Skeletal muscle cell (primary cell): ENCODE measurements at regions not wholly inside any gene's neighbourhood (a gene's known extent, or its start where the extent isn't known, plus 50 kb on each side); places are given as distances from the start of the nearest gene placed in this dataset.
A peak's percentile ranks its signal among the peaks of the same experiment; 100 is the strongest.
"Not testable (repeated sequence)": the region's sequence is repeated elsewhere in the genome, so short reads cannot be mapped to it uniquely, and the experiment has no call there.

Source experiments
- DNase-seq: peaks from one replicate; pipeline ENCODE4 v3.0.0-alpha.2; 2010; ENCODE audit warnings: low read depth
- H3K4me3 ChIP-seq: 2 replicates; pipeline ENCODE4 v1.5.1; 2011; ENCODE audit warnings: low read depth, mild to moderate bottlenecking, control low read depth, low read length, moderate library complexity

DNA sequence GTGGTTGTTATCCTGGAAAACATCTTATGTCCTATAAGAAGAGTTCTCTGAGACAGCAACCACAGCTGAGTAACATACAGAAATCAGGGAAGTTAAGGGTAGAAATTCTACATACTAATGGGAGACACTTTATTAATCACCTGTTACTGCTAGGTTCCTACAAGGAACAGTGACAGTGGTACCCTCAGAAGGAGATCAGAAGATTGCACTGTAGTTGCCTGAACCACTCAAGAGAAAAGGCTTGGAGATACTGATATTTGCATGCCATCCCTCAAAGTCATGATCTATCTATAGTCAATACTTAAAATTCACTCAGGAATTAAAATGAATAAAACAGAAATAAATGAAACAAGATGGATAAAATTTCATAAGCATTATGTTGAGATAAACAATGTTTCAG is 136.0 kb downstream of the LMLN start:
- no peak overlapping the region for H3K4me3 ChIP-seq
- no peak for DNase-seq

DNA sequence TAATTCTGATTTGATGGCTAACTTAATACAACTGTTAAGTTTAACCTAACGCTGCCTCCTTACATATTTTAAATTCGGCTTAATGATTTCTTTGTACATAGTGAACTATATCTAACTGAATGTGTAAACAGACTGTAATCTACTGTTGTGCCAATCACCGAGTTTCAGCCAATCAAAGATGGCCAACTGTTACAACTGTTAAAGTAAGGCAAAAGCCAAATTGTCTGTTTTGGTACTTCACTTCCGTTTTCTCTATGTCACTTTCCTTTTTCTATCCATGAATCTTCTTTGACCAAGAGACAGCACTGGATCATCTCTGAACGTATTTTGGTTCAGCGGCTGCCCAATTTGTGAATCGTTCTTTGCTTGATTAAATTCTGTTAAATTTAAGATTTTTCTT is 137.0 kb downstream of the LMLN start:
- DNase-seq: no peak
- no peak overlapping the region for H3K4me3 ChIP-seq

DNA sequence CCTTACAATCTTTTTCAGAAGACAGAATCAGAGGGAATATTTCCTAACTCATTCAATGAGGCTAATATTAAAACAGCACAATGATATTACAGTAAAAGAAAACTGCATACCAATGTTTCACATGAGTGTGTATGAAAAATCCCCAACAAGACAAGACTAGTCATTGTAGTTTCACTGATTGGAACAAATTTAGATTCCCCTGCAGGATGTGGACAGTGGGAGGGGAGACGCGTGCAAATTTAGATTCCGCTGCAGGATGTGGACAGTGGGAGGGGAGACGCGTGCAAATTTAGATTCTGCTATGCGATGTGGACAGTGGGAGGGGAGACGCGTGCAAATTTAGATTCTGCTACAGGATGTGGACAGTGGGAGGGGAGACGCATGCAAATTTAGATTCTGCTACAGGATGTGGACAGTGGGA is 138.7 kb downstream of the LMLN start:
- H3K4me3 ChIP-seq, DNase-seq: not testable (repeated sequence)

DNA sequence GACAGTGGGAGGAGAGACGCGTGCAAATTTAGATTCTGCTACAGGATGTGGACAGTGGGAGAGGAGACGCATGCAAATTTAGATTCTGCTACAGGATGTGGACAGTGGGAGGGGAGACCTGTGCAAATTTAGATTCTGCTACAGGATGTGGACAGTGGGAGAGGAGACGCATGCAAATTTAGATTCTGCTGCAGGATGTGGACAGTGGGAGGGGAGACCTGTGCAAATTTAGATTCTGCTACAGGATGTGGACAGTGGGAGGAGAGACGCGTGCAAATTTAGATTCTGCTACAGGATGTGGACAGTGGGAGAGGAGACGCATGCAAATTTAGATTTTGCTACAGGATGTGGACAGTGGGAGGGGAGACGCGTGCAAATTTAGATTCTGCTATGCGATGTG is 143.1 kb downstream of the LMLN start:
- not testable (repeated sequence) for DNase-seq, H3K4me3 ChIP-seq

DNA sequence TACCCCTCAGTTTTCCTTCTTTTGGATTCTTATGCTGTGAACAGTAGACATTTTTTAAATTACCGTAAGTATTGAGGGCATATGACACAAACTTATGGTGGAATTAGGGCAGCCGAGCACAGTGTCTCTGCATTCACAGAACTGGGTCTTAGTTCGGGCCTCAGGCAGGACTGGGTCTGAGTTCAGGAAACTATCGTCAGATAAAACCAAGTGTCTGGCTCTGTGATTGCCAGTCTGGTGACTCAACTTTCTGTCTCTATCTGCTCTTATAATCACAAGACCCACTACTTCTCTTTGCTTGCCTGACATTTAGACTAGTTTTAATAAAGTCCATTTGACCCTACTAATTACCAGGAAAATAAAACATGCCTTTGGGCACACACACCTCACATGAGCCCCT is 146.2 kb downstream of the LMLN start:
- DNase-seq: no peak

DNA sequence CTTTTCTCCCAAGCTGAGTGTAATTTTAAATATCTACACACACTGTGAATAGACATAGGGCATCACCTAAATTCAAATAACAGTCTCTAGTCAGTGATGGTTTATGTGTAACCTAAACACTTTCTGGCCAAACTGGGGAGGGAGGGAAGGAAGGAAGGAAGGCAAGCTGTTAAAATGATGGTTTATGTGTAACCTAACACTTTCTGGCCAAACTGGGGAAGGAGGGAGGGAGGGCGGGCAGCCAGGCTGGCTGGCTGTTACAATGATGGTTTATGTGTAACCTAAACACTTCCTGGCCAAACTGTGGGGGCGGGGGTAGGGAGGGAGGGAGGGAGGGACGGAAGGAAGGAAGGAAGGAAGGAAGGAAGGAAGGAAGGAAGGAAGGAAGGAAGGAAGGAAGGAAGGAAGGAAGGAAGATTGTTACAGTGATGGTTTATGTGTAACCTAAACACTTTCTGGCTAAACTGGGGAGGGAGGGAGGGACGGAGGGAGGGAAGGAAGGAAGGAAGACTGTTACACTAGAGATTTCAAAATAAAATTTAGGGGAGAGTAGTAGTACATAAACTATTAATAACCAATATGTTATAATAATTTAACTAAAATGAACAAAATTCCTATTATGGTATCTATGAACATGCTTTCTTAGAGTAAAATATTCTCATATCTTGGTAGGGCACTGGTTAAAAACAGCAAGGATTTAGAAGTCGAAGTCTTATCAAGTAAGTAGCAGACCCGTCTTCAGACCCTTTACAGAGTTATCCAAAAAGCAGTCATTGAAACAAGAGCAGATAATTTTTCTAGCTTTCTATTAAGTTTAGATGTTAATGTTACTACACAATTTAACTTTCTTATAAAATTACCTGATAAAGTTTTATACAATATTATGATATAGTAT is 148.1 kb downstream of the LMLN start:
- DNase-seq: no peak
- no peak overlapping the region for H3K4me3 ChIP-seq

More for the DNA sequence above, 146.2 kb downstream of the LMLN start:
- H3K4me3 ChIP-seq: no peak overlapping the region

DNA sequence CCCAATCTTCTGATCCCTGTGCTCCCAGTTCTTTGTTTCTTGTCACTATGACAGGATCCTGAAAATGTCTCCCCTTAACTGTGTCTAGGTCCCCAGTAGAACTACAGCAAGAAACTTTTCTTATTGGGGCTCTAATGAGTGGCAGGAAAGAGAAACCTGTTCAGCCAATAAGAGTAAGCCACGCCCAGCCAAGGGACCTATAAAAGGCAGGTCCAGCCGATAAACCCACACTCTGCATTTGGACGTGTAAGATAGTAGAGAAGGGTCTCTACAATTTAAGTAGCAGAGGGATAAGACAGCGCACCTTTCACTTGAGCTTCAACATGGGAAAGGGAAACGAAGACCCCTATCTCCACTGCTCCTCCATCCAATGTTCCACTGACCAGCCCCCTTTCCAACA is 149.9 kb downstream of the LMLN start:
- DNase-seq: no peak
- no peak overlapping the region for H3K4me3 ChIP-seq

DNA sequence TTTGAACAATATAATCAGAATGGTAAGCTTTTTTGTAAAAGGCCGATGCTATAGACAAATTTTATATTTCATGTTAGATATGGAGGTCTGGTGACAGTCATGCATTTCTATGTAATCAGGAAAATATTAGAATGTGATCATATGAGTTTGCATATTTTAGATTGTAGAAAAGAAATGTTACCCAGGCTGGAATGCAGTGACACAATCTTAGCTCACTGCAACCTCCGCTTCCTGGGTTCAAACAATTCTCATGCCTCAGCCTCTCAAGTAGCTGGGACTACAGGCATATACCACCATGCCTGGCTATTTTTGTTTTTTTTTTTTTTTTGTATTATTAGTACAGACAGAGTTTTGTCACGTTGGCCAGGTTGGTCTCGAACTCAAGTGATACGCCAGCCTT is 152.0 kb downstream of the LMLN start:
- DNase-seq: no peak
- no peak overlapping the region for H3K4me3 ChIP-seq

DNA sequence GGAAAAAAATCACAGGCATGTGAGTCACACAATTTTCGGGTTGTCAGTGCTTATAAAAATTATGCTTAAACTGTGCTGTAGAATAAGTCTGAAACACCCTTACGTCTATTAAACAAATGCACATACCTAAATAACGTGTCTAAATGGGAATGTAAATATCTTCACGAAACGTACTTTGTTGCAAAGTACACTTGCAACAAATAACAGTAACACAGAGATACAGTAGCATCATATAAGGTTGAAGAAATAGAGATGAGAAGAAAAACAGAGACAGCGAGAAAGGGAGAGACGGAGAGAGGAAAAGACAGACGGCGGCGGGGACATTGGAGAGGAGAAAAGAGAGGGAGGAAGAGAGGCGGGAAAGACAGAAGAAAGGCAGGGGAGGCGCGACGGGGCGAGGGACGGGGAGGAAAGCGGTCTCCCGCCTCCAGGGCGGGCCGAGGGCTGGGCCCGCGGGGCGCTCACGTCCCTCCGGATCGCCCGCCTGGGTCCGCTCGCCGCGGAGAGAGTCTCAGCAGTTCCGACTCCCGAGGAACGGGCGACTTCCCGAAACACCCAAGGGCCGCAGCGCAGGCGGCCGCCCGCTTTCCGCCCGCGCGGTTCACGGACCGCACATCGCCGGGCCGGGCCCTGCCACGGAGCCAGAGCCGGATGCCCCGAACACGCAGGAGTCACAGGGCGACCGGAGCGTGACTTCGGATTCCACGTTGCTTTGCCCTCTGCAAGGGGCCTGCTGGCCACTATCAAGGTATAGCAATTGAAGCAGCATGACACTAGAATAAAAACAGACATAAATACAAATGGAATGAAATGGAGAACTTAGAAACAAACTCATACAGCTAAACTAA is 153.4 kb downstream of the LMLN start:
- peak overlapping the region; percentile 27 for H3K4me3 ChIP-seq

DNA sequence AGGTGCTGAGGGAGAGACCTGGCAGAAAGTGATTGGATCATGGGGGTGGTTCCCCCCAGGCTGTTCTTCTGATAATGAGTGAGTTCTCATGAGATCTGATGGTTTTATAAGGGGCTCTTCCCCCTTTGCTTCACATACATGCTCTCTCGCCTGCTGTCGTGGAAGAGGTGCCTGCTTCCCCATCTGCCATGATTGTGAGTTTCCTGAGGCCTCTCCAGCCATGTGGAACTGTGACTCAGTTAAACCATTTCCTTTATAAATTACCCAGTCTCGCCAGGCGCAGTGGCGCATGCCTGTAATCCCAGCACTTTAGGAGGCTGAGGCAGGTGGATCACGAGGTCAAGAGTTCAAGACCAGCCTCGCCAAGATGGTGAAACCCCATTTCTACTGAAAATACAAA is 154.5 kb downstream of the LMLN start:
- H3K4me3 ChIP-seq, DNase-seq: not testable (repeated sequence)

More for the DNA sequence above, 153.4 kb downstream of the LMLN start:
- DNase-seq: no peak

DNA sequence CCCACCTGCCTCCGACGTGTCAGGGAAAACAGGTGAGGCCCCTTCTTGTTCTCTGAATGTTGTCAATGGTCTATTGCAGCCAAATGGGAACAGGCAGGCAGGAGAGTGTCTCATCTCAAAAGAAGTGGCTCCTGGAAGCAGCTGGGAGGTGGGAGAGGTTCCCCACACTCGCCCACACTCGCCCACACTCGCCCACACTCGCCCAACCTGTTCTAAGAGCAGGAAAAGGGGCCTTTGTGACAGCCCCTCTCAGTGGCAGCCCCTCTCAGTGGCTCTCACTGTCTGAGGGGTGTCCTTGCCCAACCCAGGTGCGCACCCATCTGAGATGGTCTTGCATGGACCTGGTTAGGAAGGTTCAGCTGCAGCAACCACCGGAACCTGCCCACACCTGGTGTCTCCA is 162.2 kb downstream of the LMLN start:
- DNase-seq: not testable (repeated sequence)

DNA sequence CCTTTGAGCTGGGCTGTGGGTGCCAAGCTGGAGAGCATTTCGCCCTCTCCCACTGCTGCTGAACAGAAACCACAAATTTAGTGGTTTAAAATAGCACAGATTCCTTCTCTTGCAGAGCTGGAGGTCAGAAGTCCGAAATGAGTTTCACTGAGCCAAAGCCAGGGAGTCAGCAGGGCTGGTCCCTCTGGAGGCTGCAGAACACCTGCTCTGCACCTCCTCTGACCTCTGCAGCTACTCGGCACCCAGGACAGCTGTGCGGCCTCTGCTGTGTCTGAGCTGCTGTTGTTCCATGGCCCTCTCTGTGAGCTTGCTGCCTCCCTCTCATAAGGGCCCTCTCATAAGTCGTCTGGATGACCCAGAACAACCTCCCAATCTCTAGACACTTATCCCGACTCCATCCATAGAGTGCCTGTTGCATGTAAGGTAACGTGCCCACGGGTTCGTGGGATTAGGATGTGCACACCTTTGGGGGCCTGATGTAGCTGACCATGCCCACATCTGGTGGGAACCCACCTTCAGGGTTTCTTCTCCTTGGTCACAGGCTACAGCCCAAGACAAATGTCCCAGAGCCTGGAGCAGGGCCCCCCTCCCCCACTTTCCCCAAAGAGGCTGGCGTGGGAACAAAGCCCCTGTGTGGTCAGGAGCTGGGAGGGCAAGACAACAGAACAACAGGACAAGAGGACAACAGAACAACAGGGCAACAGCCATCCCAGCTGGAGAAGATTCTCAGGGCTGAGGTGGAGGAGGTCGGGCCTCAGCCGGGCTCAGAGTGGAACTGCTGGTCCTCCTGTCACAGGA is 177.2 kb downstream of the LMLN start:
- not testable (repeated sequence) for H3K4me3 ChIP-seq, DNase-seq

More for the DNA sequence above, 162.2 kb downstream of the LMLN start:
- not testable (repeated sequence) for H3K4me3 ChIP-seq

DNA sequence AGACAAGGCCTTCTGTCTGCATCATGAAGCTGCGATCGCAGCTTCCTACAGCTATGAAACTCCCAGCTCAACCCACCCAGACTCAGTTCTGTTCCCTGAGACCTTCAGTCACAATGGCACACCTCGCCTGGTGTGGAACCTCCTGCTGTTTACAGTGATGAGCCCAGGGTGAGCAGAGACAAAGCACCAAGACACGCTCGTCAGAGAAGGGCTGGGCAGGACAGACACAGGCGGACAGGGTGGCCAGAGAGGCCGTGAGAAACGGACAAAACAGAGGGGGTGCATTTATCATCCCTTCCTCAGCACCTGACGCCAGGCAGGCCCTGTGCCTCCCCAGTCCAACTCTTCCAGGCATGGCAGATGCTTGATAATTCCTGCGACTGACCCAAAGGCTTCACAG is 178.2 kb downstream of the LMLN start:
- not testable (repeated sequence) for H3K4me3 ChIP-seq, DNase-seq

DNA sequence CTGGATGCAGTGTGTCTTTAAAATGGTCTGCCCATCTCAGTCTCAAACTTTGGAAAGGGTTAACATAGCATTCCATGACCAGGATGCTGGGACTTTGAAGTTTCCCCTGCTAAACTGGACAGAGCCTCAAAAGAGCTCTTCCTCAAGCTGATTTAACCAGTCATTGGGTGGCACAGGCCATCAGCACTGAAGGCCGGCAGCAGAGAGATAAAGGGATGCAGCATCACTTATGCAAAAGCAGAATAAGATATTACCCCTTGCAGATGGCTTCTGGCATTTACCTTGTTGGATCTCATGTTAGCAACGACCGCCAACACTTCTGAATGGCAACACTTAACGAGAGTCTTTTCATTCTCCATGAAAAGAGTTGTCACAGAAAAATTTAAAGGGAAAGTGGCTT is 179.0 kb downstream of the LMLN start:
- not testable (repeated sequence) for DNase-seq, H3K4me3 ChIP-seq

DNA sequence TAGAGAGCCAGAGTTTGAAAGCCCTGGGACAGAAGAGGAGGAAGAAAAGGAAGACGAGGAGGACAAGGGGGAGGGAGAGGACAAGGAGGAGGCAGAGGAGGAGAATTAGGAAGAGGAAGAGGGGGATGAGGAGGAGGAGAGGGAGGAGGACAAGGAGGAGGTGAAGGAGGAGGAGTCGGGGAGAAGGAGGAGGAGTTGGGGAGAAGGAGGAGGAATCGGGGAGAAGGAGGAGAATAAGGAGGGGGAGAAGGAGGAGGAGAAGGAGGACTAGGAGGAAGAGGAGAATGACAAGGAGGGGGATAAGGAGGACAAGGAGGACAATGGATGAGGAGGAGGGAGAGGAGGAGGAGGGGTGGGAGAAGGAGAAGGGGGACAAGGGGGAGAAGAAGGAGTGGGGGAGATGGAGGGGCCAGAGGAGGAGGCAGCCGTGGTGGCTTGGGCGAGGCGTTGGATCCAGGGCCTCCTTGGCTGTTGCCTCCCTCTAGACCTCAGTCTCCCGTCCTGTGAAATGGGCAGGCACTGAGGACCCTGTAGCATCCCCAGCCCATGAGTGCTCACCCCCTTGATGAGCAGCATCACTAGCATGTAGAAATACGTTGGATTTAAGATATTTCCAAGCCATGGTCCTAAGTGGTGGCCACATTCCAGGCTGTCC is 179.6 kb downstream of the LMLN start:
- not testable (repeated sequence) for DNase-seq, H3K4me3 ChIP-seq

DNA sequence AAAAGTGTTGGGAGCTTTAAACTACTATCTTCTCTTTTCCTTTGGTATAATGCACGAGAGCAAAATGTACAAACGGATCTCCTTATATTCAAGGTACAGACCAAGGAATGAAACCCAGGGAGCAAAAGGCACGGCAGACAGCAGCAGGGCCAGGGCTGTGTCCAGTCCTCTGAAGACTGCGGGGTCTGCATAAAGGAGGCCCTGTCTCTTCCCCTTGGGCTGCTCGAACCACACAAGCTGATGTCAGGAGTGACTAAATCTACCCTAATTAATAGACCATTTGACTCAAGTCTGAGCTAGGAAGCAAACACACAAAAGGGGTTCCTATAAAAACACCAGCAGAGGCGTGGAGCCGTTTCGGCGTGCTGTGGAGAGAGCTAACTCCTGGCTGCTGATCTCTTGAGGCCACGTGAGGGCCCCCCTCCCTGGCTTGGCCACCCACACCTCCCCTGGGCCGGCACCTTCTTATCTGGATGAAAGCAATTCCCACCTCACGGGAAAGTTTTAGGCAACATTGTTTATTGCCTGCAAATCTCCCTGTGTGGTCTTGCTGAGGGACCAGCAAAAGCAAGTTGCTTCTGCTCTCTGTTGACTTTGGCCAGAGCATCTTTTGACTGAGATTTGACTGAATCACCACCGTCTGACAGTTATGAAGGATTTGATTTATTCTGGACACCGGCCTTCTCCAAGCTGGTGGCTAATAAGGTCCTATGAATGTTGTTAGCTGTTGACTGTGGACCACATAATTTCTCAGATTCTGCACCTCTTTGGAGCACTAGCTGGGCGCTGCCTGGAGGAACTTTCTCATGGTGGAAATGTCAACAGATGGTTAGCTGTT is 183.5 kb downstream of the LMLN start:
- H3K4me3 ChIP-seq: not testable (repeated sequence)
- peak; percentile 0 for DNase-seq

DNA sequence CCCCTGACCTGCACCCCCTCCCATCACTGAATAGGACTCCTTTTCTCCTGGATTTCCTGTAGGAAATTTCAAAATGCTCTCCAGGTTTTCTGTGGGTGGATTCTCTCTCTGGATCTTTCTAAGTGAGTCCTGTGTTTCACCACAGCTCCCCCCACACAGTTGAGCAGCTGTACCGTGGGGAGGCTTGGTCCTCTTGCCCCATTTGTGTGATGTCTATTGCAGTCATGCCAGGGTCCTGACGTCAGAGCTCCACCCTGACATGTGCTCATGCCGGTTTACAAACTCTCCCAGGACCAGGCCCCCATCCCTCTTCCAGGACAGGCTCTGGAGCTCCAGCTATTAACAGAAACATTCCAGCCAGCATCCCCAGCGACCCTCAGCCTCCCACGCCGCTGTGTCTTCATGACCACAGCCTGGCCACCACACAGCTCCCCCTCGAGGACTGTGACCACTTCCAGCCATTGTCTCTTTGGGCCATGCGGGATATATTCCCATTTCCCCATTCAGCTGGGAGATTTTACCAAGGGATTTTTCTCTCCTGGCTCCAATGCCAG is 185.3 kb downstream of the LMLN start:
- H3K4me3 ChIP-seq: not testable (repeated sequence)
- peak; percentile 23 for DNase-seq

DNA sequence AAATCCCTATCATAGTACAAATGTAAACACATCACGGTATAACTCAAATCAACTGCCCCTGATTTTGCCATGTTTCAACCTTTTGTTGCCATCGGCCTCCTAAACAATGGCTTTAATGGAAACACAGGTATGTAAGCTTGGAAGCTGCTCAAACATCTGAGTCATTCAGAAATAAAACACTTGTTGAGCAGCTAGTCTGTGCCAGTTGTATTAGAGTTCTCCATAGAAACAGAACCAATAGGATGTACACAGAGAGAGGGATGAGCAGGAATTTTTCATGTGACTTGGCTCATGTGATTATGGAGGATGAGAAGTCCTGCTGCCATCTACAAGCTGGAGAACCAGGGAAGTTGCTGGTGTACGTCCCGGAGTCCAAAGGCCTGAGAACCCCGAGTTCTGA is 186.1 kb downstream of the LMLN start:
- H3K4me3 ChIP-seq, DNase-seq: not testable (repeated sequence)
